Neural cell (in vitro differentiated cells): ENCODE measurements at regions not wholly inside any gene's neighbourhood (a gene's known extent, or its start where the extent isn't known, plus 50 kb on each side); places are given as distances from the start of the nearest gene placed in this dataset.

Experiments used
- H2AFZ ChIP-seq: fragments of 200-600, 300-800 bp; sonication (generic), shearing (Covaris generic); 2 replicates; pipeline ENCODE4 v1.6.0; 2014; ENCODE audit warnings: low read depth, mild to moderate bottlenecking, antibody characterized with exemption, low read length, moderate library complexity
- H3F3A ChIP-seq: fragments of 200-600 bp; shearing (Covaris generic); 2 replicates; pipeline ENCODE4 v1.6.1; 2016; ENCODE audit warnings: mild to moderate bottlenecking, moderate library complexity, mixed read lengths, antibody characterized with exemption, low read length; ENCODE audit not compliant: insufficient read depth, poor library complexity, severe bottlenecking
- H3K27ac ChIP-seq: fragments of 200-600, 300-800 bp; sonication (generic), shearing (Covaris generic); 2 replicates; pipeline ENCODE4 v1.5.1; 2014; ENCODE audit warnings: mild to moderate bottlenecking, low read length, moderate library complexity
- H3K27me3 ChIP-seq: fragments of 300-800, 200-600 bp; sonication (generic), shearing (Covaris generic); 2 replicates; pipeline ENCODE4 v1.6.0; 2014; ENCODE audit warnings: mild to moderate bottlenecking, low read depth, low read length, moderate library complexity; ENCODE audit not compliant: insufficient read depth
- H3K36me3 ChIP-seq: fragments of 300-800, 200-600 bp; sonication (generic), shearing (Covaris generic); 2 replicates; pipeline ENCODE4 v1.5.1; 2014; ENCODE audit warnings: mild to moderate bottlenecking, antibody characterized with exemption, low read length, moderate library complexity; ENCODE audit not compliant: insufficient read depth
- H3K4me2 ChIP-seq: fragments of 300-800, 200-600 bp; sonication (generic), shearing (Covaris generic); 2 replicates; pipeline ENCODE4 v1.6.0; 2014; ENCODE audit warnings: mild to moderate bottlenecking, low read length
- H3K4me3 ChIP-seq: fragments of 300-800, 200-600 bp; sonication (generic), shearing (Covaris generic); 2 replicates; pipeline ENCODE4 v1.5.1; 2014; ENCODE audit warnings: mild to moderate bottlenecking, low read length, moderate library complexity
- H3K79me2 ChIP-seq: fragments of 200-600 bp; shearing (Covaris generic); replicated peaks from 2 replicates; pipeline ENCODE4 v1.6.0; 2014; ENCODE audit warnings: mild to moderate bottlenecking, low read length, moderate library complexity; ENCODE audit not compliant: insufficient read depth
- H3K9ac ChIP-seq: fragments of 300-800, 200-600 bp; sonication (generic), shearing (Covaris generic); 2 replicates; pipeline ENCODE4 v1.6.1; 2016; ENCODE audit warnings: mild to moderate bottlenecking, low read length, mixed read lengths
- H3K9me2 ChIP-seq: fragments of 200-600 bp; shearing (Covaris generic); 2 replicates; pipeline ENCODE4 v1.6.1; 2016; ENCODE audit warnings: mild to moderate bottlenecking, low read length, mixed read lengths; ENCODE audit not compliant: insufficient read depth
- H3K9me3 ChIP-seq: fragments of 200-600, 300-800 bp; sonication (generic), shearing (Covaris generic); 2 replicates; pipeline ENCODE4 v1.6.1; 2016; ENCODE audit warnings: mild to moderate bottlenecking, mixed run types, low read length, moderate library complexity, mixed read lengths
- H4K20me1 ChIP-seq: fragments of 200-600 bp; shearing (Covaris generic); 2 replicates; pipeline ENCODE4 v1.6.1; 2016; ENCODE audit warnings: mild to moderate bottlenecking, mixed run types; ENCODE audit not compliant: insufficient read depth
- EP300 ChIP-seq: fragments of 450-650 bp; conservative IDR thresholded peaks from 2 replicates; pipeline ENCODE4 v1.6.1; 2014; ENCODE audit warnings: antibody characterized with exemption, mild to moderate bottlenecking, moderate library complexity; ENCODE audit not compliant: poor library complexity, severe bottlenecking
- EZH2 ChIP-seq: fragments of 200-600, 300-800 bp; shearing (Covaris generic), sonication (generic); IDR thresholded peaks from 2 replicates; pipeline ENCODE4 v1.6.1; 2014; ENCODE audit warnings: antibody characterized with exemption, low read length, borderline replicate concordance, mild to moderate bottlenecking; ENCODE audit not compliant: insufficient read depth, poor library complexity, severe bottlenecking
- MXI1 ChIP-seq: fragments of 450-650 bp; conservative IDR thresholded peaks from 2 replicates; pipeline ENCODE4 v1.6.1; 2014; ENCODE audit warnings: antibody characterized with exemption, mild to moderate bottlenecking; ENCODE audit not compliant: poor library complexity, severe bottlenecking
- POLR2AphosphoS5 ChIP-seq: IDR thresholded peaks from 2 replicates; pipeline ENCODE4 v1.6.1; 2012
- RAD21 ChIP-seq: fragments of 450-650 bp; conservative IDR thresholded peaks from 2 replicates; pipeline ENCODE4 v1.6.1; 2014; ENCODE audit warnings: antibody characterized with exemption, mild to moderate bottlenecking, moderate library complexity
- REST ChIP-seq: IDR thresholded peaks from 2 replicates; pipeline ENCODE4 v1.6.1; 2012; ENCODE audit warnings: borderline replicate concordance
- SMC3 ChIP-seq: fragments of 450-650 bp; conservative IDR thresholded peaks from 2 replicates; pipeline ENCODE4 v1.6.1; 2014; ENCODE audit warnings: antibody characterized with exemption, mild to moderate bottlenecking, moderate library complexity; ENCODE audit not compliant: poor library complexity
- TAF1 ChIP-seq: IDR thresholded peaks from 2 replicates; pipeline ENCODE4 v1.6.1; 2012; ENCODE audit warnings: low read depth
- TF ChIP-seq, protein P1 (sequence below): fragments of 450-650 bp; IDR thresholded peaks from 2 replicates; pipeline ENCODE4 v1.5.1; 2014; ENCODE audit warnings: antibody characterized with exemption, mild to moderate bottlenecking, moderate library complexity; ENCODE audit not compliant: poor library complexity, severe bottlenecking

- Histone ChIP-seq H3K9ac (no peak overlapping the region), H3K4me2 (no peak overlapping the region), H3K9me2 (no peaks in the 10 kb centered on the region), H3K9me3 (no peaks in the 10 kb centered on the region), H3K27ac (no peak overlapping the region), H3K79me2 (no peaks in the 10 kb centered on the region), H2AFZ (no peak overlapping the region), H3K27me3 (no peaks in the 10 kb centered on the region), H3K36me3 (no peaks in the 10 kb centered on the region), H3F3A (no peaks in the 10 kb centered on the region), H4K20me1 (no peaks in the 10 kb centered on the region), H3K4me3 (no peak overlapping the region)
- TF ChIP-seq MXI1 (no peak), RAD21 (no peak), SMC3 (no peak), EZH2 (no peak), TAF1 (no peak), POLR2AphosphoS5 (no peak), REST (no peak), EP300 (no peak)
- TF ChIP-seq, protein P1, sequence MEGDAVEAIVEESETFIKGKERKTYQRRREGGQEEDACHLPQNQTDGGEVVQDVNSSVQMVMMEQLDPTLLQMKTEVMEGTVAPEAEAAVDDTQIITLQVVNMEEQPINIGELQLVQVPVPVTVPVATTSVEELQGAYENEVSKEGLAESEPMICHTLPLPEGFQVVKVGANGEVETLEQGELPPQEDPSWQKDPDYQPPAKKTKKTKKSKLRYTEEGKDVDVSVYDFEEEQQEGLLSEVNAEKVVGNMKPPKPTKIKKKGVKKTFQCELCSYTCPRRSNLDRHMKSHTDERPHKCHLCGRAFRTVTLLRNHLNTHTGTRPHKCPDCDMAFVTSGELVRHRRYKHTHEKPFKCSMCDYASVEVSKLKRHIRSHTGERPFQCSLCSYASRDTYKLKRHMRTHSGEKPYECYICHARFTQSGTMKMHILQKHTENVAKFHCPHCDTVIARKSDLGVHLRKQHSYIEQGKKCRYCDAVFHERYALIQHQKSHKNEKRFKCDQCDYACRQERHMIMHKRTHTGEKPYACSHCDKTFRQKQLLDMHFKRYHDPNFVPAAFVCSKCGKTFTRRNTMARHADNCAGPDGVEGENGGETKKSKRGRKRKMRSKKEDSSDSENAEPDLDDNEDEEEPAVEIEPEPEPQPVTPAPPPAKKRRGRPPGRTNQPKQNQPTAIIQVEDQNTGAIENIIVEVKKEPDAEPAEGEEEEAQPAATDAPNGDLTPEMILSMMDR = no peak
Measured at GRCh38 chr2:185934232-185934631, 195.6 kb downstream of the FSIP2 start.

- no peaks in the 10 kb centered on the region for H3F3A ChIP-seq
- H2AFZ ChIP-seq = no peak overlapping the region
- no peak overlapping the region for H3K4me2 ChIP-seq
- H3K79me2 ChIP-seq = no peaks in the 10 kb centered on the region
- peaks cover 4% of the 10 kb centered on the region for H3K9me3 ChIP-seq
- H3K36me3 ChIP-seq = no peaks in the 10 kb centered on the region
- H4K20me1 ChIP-seq = no peaks in the 10 kb centered on the region
- TF ChIP-seq MXI1 (no peak), EP300 (no peak)
- no peaks in the 10 kb centered on the region for H3K9me2 ChIP-seq
- H3K9ac ChIP-seq = no peak overlapping the region
- H3K27me3 ChIP-seq = no peaks in the 10 kb centered on the region
- no peak overlapping the region for H3K27ac ChIP-seq
- H3K4me3 ChIP-seq = no peak overlapping the region
Measured at GRCh38 chr2:185939858-185940257, 201.3 kb downstream of the FSIP2 start.

DNA sequence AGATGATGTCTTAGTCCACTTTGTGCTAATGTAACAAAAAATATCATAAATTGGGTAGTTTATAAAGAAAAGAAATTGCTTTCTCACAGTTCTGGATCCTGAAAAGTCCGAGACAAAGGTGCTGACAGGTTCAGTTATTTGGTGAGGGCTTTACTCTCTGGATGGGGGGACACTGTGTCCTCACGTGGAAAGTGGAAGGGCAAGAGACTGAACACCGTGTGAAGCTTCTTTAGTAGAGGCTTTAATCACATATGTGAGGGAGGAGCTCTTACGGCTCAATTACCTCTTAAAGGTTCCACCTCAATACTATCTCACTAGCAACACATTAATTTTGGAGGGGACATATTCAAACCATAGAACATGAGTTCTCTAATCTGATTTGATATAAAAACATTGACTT, 204.3 kb downstream of the FSIP2 start:
- TF ChIP-seq POLR2AphosphoS5 (no peak), EZH2 (no peak), SMC3 (no peak), TAF1 (no peak), REST (no peak), MXI1 (no peak), EP300 (no peak), RAD21 (no peak)
- TF ChIP-seq, protein P1 = no peak

More for the DNA sequence above, 204.3 kb downstream of the FSIP2 start:
- Histone ChIP-seq H3K4me2 (no peak overlapping the region), H4K20me1 (no peaks in the 10 kb centered on the region), H3K4me3 (no peak overlapping the region), H3K27ac (no peak overlapping the region), H3K79me2 (no peaks in the 10 kb centered on the region), H2AFZ (no peak overlapping the region), H3K9me2 (no peaks in the 10 kb centered on the region), H3K9me3 (peaks cover 4% of the 10 kb centered on the region), H3F3A (no peaks in the 10 kb centered on the region), H3K36me3 (no peaks in the 10 kb centered on the region), H3K9ac (no peak overlapping the region), H3K27me3 (no peaks in the 10 kb centered on the region)
